ENCODE measurements at regions not wholly inside any gene's neighbourhood (a gene's known extent, or its start where the extent isn't known, plus 50 kb on each side); places are given as distances from the start of the nearest gene placed in this dataset.
"Not testable (repeated sequence)": the region's sequence is repeated elsewhere in the genome, so short reads cannot be mapped to it uniquely, and the experiment has no call there.

DNA sequence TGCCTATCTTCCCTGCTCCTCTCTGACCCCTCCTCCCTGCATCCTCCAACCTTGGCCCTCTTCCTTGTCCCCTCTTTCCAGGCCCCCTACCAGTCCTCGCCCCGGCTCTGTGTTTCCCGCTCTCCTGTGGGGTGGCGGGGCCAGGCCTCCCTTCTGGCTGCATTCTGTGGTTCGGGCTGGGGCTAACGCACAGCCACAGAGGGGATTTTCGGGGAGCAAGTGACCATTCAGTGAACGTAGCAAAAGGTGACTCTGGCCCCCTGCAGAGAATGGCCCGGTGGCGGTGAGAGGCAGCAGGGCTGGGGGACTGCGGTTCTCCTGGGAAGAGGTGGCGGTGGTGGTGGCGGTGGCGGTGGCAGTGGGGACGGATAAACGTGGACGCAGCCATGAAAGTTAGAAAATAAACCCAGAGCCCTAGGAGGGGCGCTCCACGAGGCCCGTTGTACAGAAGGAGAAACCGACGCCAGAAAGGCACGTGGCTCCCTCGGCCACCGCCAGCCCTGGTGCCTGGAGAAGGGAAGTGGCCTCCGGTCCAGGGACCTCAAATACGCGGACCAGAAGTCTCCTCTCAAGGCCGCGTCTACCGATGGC is 269.6 kb downstream of the ADGRD1 start:
- Histone ChIP-seq H3K9me3 (ENCODE audit: low read depth, low read length) (no peaks in the 10 kb centered on the region), H3K27ac (ENCODE audit: low read depth, low read length) (no peak overlapping the region), H3K36me3 (ENCODE audit: insufficient read depth, low read length) (no peaks in the 10 kb centered on the region), H2AFZ (ENCODE audit: low read length) (no peak overlapping the region), H3K4me1 (ENCODE audit: insufficient read depth, low read length) (no peaks in the 10 kb centered on the region), H3K79me2 (ENCODE audit: insufficient read depth, low read length) (no peaks in the 10 kb centered on the region), H3K27me3 (ENCODE audit: insufficient read depth, low read length) (no peaks in the 10 kb centered on the region), H4K20me1 (ENCODE audit: insufficient read depth, low read length) (no peaks in the 10 kb centered on the region), H3K4me3 (ENCODE audit: insufficient read depth, low read length) (no peak overlapping the region), H3K4me2 (ENCODE audit: insufficient read depth, low read length) (no peak overlapping the region)
- TF ChIP-seq, protein P1, sequence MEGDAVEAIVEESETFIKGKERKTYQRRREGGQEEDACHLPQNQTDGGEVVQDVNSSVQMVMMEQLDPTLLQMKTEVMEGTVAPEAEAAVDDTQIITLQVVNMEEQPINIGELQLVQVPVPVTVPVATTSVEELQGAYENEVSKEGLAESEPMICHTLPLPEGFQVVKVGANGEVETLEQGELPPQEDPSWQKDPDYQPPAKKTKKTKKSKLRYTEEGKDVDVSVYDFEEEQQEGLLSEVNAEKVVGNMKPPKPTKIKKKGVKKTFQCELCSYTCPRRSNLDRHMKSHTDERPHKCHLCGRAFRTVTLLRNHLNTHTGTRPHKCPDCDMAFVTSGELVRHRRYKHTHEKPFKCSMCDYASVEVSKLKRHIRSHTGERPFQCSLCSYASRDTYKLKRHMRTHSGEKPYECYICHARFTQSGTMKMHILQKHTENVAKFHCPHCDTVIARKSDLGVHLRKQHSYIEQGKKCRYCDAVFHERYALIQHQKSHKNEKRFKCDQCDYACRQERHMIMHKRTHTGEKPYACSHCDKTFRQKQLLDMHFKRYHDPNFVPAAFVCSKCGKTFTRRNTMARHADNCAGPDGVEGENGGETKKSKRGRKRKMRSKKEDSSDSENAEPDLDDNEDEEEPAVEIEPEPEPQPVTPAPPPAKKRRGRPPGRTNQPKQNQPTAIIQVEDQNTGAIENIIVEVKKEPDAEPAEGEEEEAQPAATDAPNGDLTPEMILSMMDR (IDR thresholded peaks at IDR 0.05; ENCODE audit: extremely low read depth, low read depth, low read length), result no peak
- no peak for DNase-seq (ENCODE audit: insufficient read length, low spot score, missing footprints)

DNA sequence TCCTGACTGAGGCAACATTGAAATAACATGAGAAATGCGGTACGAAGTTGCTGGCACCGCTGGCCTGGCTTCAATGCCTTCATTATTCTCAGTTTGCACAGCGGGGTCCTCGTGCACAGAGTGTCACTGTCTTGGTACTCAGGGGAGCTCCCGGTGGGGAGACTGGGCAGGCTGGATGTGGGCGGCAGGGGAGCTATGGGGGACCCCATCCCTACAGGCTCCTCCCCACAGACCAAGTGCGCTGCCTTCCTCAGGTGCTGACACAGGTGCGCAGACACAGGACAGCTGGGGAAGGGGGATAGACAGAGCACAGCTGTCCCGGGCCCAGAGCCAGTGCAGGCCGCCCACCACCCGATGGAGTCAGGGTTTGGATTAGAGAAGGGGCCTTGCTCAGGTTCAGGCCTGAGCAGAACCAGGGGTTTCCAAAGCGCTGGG is 270.1 kb downstream of the ADGRD1 start:
- no peak for DNase-seq (ENCODE audit: insufficient read length, low spot score, missing footprints)
- H3K9me3 ChIP-seq (ENCODE audit: low read depth, low read length), result no peaks in the 10 kb centered on the region

DNA sequence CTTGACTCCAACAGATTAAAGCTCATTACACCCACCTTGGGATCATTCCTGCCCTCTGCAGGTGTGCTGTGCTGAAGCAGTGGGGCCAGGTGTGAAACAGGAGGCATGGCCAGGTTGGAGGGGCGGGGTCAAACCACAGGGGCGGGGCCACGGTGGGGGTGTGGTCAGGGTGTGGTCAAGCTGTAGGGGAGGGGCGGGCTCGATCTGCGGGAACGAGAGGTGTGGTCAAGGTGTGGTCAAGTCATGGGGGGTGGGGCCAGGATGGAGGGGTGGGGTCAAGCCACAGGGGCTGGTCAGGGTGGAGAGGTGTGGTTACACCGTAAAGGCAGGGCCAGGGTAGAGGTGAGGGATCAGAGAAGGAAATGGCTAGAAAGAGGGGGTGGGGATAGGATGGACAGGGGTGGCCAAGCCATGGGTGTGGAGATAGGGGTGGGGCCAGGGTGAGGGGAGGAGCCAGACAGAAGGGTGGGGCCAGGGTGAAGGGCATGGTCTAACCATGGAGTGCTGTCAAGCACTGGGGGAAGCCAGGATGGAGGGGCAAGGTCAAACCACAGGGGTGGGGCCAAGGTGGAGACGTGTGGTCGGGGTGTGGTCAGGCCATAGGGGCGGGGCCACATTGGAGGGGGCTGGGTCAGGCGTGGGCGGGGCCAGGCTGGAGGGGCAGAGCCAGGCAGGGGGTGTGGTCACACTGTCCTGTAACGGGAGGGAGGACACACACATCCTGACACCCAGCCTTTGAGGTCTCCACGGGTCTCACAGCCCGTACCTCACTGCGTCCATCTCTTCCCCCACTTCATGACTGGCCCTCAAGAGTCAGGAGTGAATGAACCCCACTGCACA is 270.7 kb downstream of the ADGRD1 start:
- H2AFZ ChIP-seq (ENCODE audit: low read length); H3K4me3 ChIP-seq (ENCODE audit: insufficient read depth, low read length); H3K4me2 ChIP-seq (ENCODE audit: insufficient read depth, low read length); DNase-seq (ENCODE audit: insufficient read length, low spot score, missing footprints); H3K36me3 ChIP-seq (ENCODE audit: insufficient read depth, low read length); H3K9me3 ChIP-seq (ENCODE audit: low read depth, low read length); H3K4me1 ChIP-seq (ENCODE audit: insufficient read depth, low read length); H3K79me2 ChIP-seq (ENCODE audit: insufficient read depth, low read length); H3K27ac ChIP-seq (ENCODE audit: low read depth, low read length); H3K27me3 ChIP-seq (ENCODE audit: insufficient read depth, low read length); H4K20me1 ChIP-seq (ENCODE audit: insufficient read depth, low read length): not testable (repeated sequence)

More for the DNA sequence above, 270.1 kb downstream of the ADGRD1 start:
- Histone ChIP-seq H3K4me2 (ENCODE audit: insufficient read depth, low read length) (no peak overlapping the region), H2AFZ (ENCODE audit: low read length) (no peak overlapping the region), H3K79me2 (ENCODE audit: insufficient read depth, low read length) (no peaks in the 10 kb centered on the region), H3K27me3 (ENCODE audit: insufficient read depth, low read length) (no peaks in the 10 kb centered on the region), H3K4me3 (ENCODE audit: insufficient read depth, low read length) (no peak overlapping the region), H4K20me1 (ENCODE audit: insufficient read depth, low read length) (no peaks in the 10 kb centered on the region), H3K27ac (ENCODE audit: low read depth, low read length) (no peak overlapping the region), H3K36me3 (ENCODE audit: insufficient read depth, low read length) (no peaks in the 10 kb centered on the region), H3K4me1 (ENCODE audit: insufficient read depth, low read length) (no peaks in the 10 kb centered on the region)
- TF ChIP-seq, protein P1 (IDR thresholded peaks at IDR 0.05; ENCODE audit: extremely low read depth, low read depth, low read length), result no peak

DNA sequence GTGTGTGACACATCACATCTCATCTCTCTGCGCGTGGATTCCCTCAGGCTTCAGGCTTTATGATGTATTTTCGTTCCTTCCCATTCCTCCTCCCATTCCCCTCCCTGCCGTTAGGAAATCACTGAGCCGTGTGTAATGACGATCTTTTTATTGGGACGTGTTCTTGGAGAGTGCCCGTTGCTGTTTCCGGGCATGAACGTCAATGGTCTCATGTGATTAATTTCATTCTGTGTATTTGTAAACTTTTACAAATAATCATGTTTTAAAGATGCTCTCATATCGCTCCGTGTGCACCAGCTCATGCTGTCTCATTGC is 271.3 kb downstream of the ADGRD1 start:
- H3K4me1 ChIP-seq (ENCODE audit: insufficient read depth, low read length); H4K20me1 ChIP-seq (ENCODE audit: insufficient read depth, low read length); H3K79me2 ChIP-seq (ENCODE audit: insufficient read depth, low read length); H3K27ac ChIP-seq (ENCODE audit: low read depth, low read length); H3K9me3 ChIP-seq (ENCODE audit: low read depth, low read length); H3K27me3 ChIP-seq (ENCODE audit: insufficient read depth, low read length); H2AFZ ChIP-seq (ENCODE audit: low read length); H3K4me2 ChIP-seq (ENCODE audit: insufficient read depth, low read length); DNase-seq (ENCODE audit: insufficient read length, low spot score, missing footprints); H3K36me3 ChIP-seq (ENCODE audit: insufficient read depth, low read length); H3K4me3 ChIP-seq (ENCODE audit: insufficient read depth, low read length): not testable (repeated sequence)

Data from osteoblast (primary cell).